ENCODE measurements at regions not wholly inside any gene's neighbourhood (a gene's known extent, or its start where the extent isn't known, plus 50 kb on each side); places are given as distances from the start of the nearest gene placed in this dataset.

DNA sequence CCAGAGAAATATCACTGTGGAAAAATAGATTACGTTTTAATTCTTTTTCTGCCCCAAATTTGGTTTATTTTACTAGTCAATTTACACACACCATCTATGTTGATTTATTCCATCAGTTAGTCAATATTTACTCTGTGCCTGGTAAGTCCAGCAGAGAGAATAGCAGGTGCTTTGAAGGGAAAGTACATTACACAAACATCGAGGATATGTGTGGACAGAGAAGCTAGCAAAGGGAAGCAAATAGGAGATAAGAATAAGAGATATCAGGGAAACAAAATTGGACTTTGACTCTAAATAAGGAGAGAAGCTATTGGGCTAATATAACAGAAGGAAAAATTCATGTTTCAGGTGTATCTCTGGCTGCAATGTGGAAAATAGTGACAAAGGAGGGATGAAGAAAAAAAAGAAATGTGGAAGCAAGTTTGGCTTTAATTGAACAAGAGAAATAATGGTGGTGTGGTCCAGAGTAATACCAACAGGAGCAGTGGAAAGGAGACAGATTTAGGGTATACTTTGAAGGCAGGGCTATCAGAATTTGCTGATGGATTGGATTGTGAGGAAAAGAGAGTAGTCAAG lies 587.7 kb upstream of the CDH6 start:
- TF ChIP-seq, protein P1, sequence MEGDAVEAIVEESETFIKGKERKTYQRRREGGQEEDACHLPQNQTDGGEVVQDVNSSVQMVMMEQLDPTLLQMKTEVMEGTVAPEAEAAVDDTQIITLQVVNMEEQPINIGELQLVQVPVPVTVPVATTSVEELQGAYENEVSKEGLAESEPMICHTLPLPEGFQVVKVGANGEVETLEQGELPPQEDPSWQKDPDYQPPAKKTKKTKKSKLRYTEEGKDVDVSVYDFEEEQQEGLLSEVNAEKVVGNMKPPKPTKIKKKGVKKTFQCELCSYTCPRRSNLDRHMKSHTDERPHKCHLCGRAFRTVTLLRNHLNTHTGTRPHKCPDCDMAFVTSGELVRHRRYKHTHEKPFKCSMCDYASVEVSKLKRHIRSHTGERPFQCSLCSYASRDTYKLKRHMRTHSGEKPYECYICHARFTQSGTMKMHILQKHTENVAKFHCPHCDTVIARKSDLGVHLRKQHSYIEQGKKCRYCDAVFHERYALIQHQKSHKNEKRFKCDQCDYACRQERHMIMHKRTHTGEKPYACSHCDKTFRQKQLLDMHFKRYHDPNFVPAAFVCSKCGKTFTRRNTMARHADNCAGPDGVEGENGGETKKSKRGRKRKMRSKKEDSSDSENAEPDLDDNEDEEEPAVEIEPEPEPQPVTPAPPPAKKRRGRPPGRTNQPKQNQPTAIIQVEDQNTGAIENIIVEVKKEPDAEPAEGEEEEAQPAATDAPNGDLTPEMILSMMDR (conservative IDR thresholded peaks at IDR 0.05 in 1 of 2, IDR thresholded peaks at IDR 0.05 in 1 of 2; ENCODE audit: low read depth in 1 of 2, low read length in 2 of 2): no peak
- TF ChIP-seq EZH2 (IDR thresholded peaks at IDR 0.05; ENCODE audit: low read length, missing control alignments): no peak

All from fibroblast of lung (primary cell).